ENCODE measurements at regions not wholly inside any gene's neighbourhood (a gene's known extent, or its start where the extent isn't known, plus 50 kb on each side); places are given as distances from the start of the nearest gene placed in this dataset.

DNA sequence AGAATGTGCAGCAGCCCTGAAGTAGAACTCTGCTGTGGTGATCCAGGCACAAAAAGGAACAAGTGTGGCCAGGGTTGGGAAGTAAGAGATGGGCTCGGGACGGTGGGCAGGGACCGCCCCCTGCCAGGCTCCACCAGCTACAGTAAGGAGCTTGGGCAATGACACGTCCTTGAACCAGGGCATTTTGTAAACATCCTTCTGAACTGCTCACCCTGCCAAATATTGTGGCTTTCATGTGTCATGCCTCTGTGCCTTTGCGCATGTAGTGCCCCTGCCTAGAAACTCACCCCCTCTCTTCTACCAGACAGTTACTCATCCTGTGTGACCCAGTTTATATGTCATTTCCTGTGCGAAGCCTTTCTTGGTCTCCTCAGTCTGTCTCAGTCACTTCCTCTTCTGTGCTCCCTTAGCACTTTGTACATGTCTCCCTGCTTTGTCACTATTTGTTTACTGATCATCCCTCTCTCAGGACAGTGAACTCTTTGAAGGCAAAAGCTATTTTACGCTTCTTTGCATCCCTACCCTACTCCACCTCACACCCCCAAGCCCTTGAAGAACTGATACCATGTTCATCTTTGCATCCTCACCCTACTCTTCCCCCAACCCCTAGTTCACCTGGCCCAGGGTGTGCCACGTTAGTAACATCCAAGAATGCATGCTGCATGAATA, 108.9 kb upstream of the PLEKHG7 start:
- TF ChIP-seq, protein P1, sequence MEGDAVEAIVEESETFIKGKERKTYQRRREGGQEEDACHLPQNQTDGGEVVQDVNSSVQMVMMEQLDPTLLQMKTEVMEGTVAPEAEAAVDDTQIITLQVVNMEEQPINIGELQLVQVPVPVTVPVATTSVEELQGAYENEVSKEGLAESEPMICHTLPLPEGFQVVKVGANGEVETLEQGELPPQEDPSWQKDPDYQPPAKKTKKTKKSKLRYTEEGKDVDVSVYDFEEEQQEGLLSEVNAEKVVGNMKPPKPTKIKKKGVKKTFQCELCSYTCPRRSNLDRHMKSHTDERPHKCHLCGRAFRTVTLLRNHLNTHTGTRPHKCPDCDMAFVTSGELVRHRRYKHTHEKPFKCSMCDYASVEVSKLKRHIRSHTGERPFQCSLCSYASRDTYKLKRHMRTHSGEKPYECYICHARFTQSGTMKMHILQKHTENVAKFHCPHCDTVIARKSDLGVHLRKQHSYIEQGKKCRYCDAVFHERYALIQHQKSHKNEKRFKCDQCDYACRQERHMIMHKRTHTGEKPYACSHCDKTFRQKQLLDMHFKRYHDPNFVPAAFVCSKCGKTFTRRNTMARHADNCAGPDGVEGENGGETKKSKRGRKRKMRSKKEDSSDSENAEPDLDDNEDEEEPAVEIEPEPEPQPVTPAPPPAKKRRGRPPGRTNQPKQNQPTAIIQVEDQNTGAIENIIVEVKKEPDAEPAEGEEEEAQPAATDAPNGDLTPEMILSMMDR (IDR thresholded peaks at IDR 0.05; ENCODE audit: low read length): no peak
- TF ChIP-seq EZH2 (optimal IDR thresholded peaks at IDR 0.05; ENCODE audit: low read depth, low read length): no peak
